ENCODE measurements at regions not wholly inside any gene's neighbourhood (a gene's known extent, or its start where the extent isn't known, plus 50 kb on each side); places are given as distances from the start of the nearest gene placed in this dataset.

- no peak for DNase-seq (ENCODE audit: low read depth)
- TF ChIP-seq, protein P1, sequence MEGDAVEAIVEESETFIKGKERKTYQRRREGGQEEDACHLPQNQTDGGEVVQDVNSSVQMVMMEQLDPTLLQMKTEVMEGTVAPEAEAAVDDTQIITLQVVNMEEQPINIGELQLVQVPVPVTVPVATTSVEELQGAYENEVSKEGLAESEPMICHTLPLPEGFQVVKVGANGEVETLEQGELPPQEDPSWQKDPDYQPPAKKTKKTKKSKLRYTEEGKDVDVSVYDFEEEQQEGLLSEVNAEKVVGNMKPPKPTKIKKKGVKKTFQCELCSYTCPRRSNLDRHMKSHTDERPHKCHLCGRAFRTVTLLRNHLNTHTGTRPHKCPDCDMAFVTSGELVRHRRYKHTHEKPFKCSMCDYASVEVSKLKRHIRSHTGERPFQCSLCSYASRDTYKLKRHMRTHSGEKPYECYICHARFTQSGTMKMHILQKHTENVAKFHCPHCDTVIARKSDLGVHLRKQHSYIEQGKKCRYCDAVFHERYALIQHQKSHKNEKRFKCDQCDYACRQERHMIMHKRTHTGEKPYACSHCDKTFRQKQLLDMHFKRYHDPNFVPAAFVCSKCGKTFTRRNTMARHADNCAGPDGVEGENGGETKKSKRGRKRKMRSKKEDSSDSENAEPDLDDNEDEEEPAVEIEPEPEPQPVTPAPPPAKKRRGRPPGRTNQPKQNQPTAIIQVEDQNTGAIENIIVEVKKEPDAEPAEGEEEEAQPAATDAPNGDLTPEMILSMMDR (IDR thresholded peaks at IDR 0.05; ENCODE audit: low read depth, low read length) = no peak
- TF ChIP-seq, protein P2, sequence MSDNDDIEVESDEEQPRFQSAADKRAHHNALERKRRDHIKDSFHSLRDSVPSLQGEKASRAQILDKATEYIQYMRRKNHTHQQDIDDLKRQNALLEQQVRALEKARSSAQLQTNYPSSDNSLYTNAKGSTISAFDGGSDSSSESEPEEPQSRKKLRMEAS (IDR thresholded peaks at IDR 0.05; ENCODE audit: low read depth, low read length) = no peak
- TF ChIP-seq POLR2A (IDR thresholded peaks at IDR 0.05; ENCODE audit: extremely low read depth, insufficient read length) = no peak
- no peak for TF ChIP-seq MYC (IDR thresholded peaks at IDR 0.05; ENCODE audit: low read depth, low read length)
- H3K4me3 ChIP-seq (ENCODE audit: low read depth, low read length) = no peak overlapping the region
These were observed 144.9 kb upstream of the CDH6 start for GRCh38 chr5:31048282-31049270.

DNA sequence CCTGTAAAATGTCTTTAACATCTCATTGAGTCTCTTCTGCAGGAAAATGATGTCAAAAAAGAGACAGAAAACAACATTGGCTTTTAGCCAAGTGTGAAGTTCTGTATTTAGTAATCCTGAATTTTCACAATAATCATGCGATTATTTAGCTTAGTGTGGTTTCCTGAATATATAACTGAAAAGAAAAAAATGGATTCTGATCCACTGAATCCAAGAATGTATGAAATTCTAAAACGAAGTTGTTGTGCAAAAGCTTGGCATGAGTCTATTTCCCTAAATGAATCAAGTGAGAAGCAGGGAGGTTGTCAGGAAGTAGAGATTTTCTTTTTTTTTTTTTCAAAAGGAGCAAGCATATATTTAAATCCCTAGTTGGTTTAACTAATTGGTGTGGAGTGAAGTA, 145.9 kb upstream of the CDH6 start:
- H3K4me3 ChIP-seq (ENCODE audit: low read depth, low read length) = no peak overlapping the region
- DNase-seq (ENCODE audit: low read depth) = no peak
- TF ChIP-seq MYC (IDR thresholded peaks at IDR 0.05; ENCODE audit: low read depth, low read length) (no peak), POLR2A (IDR thresholded peaks at IDR 0.05; ENCODE audit: extremely low read depth, insufficient read length) (no peak)
- TF ChIP-seq, protein P2 (IDR thresholded peaks at IDR 0.05; ENCODE audit: low read depth, low read length) = no peak
- TF ChIP-seq, protein P1 (IDR thresholded peaks at IDR 0.05; ENCODE audit: low read depth, low read length) = no peak

DNA sequence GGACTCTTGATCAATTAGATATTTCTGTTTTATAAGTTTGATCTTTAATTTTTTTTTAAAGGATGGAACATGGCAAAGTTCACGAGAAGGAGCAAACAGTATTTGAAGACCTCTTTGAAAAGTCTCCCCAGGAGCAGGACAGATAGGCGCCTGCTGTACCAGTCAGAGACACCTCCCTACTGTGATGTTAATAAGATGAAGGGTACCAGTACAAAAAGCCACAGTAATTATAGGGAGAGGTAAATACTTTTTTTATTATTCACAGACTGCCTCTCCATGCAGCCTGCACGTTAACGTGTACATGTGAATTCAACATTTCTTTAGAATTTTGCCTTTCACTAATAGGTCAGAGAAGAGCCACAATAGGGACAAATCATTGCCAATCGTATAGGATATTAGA, 146.5 kb upstream of the CDH6 start:
- no peak for DNase-seq (ENCODE audit: low read depth)
- no peak overlapping the region for H3K4me3 ChIP-seq (ENCODE audit: low read depth, low read length)
- TF ChIP-seq, protein P1 (IDR thresholded peaks at IDR 0.05; ENCODE audit: low read depth, low read length) = no peak

- DNase-seq (ENCODE audit: low read depth) = no peak
- TF ChIP-seq, protein P2 (IDR thresholded peaks at IDR 0.05; ENCODE audit: low read depth, low read length) = no peak
- TF ChIP-seq, protein P1 (IDR thresholded peaks at IDR 0.05; ENCODE audit: low read depth, low read length) = no peak
- no peak for TF ChIP-seq MYC (IDR thresholded peaks at IDR 0.05; ENCODE audit: low read depth, low read length)
- TF ChIP-seq POLR2A (IDR thresholded peaks at IDR 0.05; ENCODE audit: extremely low read depth, insufficient read length) = no peak
- H3K4me3 ChIP-seq (ENCODE audit: low read depth, low read length) = no peak overlapping the region
These were observed 157.1 kb upstream of the CDH6 start for GRCh38 chr5:31036411-31036810.

DNA sequence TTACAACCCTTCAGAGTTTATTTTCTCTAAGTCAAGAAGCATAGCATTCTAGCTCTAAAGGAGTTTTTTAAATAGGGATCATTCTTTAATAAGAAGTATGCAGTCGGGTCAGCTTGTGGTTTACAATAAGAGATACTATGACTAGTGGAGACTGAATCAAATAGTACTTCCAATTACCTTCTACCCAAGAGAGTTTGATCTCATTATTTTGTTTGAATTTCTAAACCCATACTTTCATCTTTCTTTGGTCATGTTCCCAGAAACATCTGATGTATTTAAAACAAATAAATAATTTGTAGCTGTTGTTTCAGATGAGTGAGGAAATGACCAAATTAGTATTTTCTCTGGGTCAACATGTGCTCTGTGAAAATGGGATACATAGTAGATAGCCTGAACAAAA, 160.2 kb upstream of the CDH6 start:
- TF ChIP-seq POLR2A (IDR thresholded peaks at IDR 0.05; ENCODE audit: extremely low read depth, insufficient read length) = no peak
- TF ChIP-seq, protein P1 (IDR thresholded peaks at IDR 0.05; ENCODE audit: low read depth, low read length) = no peak
- no peak for TF ChIP-seq MYC (IDR thresholded peaks at IDR 0.05; ENCODE audit: low read depth, low read length)
- TF ChIP-seq, protein P2 (IDR thresholded peaks at IDR 0.05; ENCODE audit: low read depth, low read length) = no peak
- no peak for DNase-seq (ENCODE audit: low read depth)
- no peak overlapping the region for H3K4me3 ChIP-seq (ENCODE audit: low read depth, low read length)
